HFF-Myc (cell line): ENCODE measurements at regions not wholly inside any gene's neighbourhood (a gene's known extent, or its start where the extent isn't known, plus 50 kb on each side); places are given as distances from the start of the nearest gene placed in this dataset.

Experiments
- DNase-seq: peaks from one replicate; pipeline ENCODE4 v3.0.0-alpha.2; 2011; ENCODE audit warnings: low read depth; ENCODE audit errors: extremely low read depth
- H3K4me3 ChIP-seq: replicated peaks from 2 replicates; pipeline ENCODE4 v1.5.1; 2011; ENCODE audit warnings: low read depth, mild to moderate bottlenecking, control low read depth, low read length
- CTCF ChIP-seq: IDR thresholded peaks from 2 replicates; pipeline ENCODE4 v1.5.1; 2012; ENCODE audit warnings: mild to moderate bottlenecking, low read depth, low read length, control low read depth; ENCODE audit errors: missing control alignments

GRCh38 chr13:108477376-108477775, 152.0 kb upstream of the MYO16 start:
- DNase-seq, result no peak
- H3K4me3 ChIP-seq, result no peak overlapping the region
- no peak for TF ChIP-seq CTCF

DNA sequence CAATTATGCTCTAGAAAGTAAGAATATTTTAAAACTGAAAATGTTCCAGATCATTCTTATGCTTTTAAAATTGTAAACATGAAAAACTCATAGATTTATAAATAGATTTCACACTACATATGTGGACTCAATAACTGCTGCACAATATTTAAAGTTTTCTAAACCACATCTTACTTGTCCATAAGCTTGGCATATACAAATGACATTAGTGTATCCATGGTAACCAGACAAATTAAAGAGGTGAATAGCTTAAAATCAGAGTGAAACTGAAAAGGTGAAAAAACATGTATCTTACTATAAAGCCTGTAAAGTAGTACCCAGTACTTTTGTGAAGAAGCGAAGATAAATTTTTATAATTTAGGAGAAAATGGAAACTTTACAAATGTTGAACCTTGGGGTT, 151.2 kb upstream of the MYO16 start:
- H3K4me3 ChIP-seq, result no peak overlapping the region
- TF ChIP-seq CTCF, result no peak
- no peak for DNase-seq

DNA sequence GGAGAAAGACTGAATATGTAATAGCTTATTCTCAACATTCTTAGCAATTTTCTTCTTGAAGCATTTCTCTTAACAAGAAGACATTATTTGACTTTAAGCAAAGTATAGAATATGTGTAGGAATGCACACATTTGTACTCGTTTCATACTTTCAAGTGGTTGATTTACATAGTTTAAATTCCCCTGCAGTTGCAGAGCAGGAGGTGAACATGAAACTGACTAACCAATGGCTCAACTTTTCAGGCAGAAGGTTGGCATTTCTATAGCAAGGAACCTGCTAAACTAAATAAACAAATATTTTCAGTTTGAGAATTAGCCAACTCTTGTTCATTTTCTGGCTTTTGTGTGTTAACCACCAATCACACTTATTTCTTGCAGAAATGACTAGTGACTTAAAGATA, 145.4 kb upstream of the MYO16 start:
- H3K4me3 ChIP-seq, result no peak overlapping the region
- TF ChIP-seq CTCF, result no peak
- DNase-seq, result no peak

DNA sequence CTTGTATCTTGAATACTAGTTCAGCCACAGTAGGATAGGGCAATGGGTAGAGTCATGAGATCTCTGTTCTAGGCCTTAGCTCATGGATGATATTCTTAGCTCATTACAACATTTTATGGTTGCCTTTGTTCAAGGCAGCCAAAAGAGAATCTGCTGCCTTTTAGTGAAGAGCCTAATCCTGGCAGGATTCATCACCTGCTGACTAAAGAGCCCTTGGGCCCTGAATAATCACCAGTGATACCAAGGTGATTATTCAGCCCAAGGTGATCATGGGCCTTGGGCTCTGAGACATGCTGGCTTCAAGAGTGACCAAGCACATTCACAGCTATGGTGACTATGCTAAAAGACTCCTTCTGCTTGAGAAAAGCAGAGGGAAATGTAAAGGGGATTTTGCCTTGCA, 143.3 kb upstream of the MYO16 start:
- TF ChIP-seq CTCF, result no peak
- DNase-seq, result no peak
- H3K4me3 ChIP-seq, result no peak overlapping the region

DNA sequence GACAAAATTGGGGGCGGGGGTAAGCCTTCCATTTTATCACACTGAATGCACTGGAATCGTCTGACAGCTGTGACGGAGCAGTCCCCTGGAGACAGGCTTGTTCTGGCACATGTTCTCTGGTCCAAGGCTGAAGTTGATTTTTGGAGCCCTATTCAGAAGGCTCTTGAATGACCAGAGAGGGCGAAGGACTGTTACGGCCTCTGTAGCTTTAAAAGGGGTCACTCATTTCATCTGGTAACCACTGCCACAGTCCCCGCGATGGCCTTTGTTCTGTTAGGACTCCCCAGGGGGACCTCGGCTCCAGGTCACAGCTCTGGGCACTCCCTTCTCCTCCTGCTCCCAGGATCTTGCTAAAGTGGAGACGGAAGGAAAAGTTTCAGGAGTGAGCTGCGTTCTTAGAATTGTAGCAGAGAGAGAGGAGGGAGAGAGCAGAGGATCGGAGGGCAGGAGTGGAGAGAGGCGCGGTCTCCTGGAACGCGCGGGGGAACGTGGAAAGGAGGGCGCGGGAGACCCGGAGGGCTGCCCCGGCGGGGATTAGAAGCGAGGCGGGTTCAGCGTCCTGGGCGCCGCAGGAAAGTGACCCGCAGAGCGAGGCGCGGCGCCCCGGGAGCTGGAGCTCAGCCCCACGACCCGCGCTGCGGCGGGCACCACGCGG, 134.3 kb upstream of the MYO16 start:
- no peak overlapping the region for H3K4me3 ChIP-seq
- no peak for DNase-seq
- no peak for TF ChIP-seq CTCF

DNA sequence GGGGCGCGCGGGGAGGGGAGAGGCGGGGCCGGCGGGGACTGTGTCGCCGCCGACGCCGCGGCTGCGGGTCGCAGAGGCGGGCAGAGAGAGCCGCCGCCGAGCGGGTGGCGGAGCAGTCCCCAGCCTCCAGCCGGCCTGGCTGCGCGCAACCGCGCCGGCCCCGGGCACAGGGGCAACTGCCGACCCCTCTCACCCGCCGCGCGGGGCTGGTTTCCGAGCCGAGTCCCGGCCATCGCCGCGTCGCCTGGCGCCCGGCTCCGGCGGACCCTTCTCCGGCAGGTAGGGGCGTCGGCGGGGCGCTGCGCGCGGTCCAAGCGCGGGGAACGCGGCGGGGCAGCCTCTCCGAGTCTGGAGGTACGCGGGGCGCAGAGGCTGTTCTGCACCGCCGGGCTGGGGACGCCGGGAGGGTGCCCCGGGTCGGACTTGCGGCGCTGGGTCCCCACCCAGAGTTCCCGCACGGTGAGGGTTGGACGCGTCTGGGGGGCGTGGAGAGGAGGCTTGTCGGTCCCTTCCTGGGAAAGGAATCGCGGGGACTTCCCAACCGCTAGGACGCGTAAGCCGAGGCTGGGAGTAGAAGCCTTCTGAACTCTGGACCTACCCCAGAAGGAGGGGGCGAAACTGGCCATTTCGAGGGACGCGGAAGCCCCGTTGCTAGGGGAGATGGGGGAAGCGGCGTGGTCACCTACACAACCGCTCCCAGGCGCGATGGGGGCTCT, 133.6 kb upstream of the MYO16 start:
- no peak for TF ChIP-seq CTCF
- peak overlapping the region; percentile 11; the same call in 1 of the 2 replicates for H3K4me3 ChIP-seq
- DNase-seq, result no peak
